GM21526 (cell line): ENCODE measurements at regions not wholly inside any gene's neighbourhood (a gene's known extent, or its start where the extent isn't known, plus 50 kb on each side); places are given as distances from the start of the nearest gene placed in this dataset.
"Not testable (repeated sequence)": the region's sequence is repeated elsewhere in the genome, so short reads cannot be mapped to it uniquely, and the experiment has no call there.

ENCODE experiments used
- ATAC-seq: cut with Tn5 transposase; IDR thresholded peaks from one replicate; pipeline ENCODE4 v1.9.1; 2021; ENCODE audit warnings: moderate library complexity; ENCODE audit not compliant: unreplicated experiment, low FRiP score

- ATAC-seq, result no peak
Observed at GRCh38 chr7:35908331-35909216, 107.7 kb downstream of the SEPTIN7 start.

- ATAC-seq, result no peak
Observed at GRCh38 chr7:35909870-35910357, 109.1 kb downstream of the SEPTIN7 start.

GRCh38 chr7:35910621-35911020 lies 109.8 kb downstream of the SEPTIN7 start:
- ATAC-seq, result not testable (repeated sequence)

- ATAC-seq, result not testable (repeated sequence)
Observed at GRCh38 chr7:35913350-35913749, 112.5 kb downstream of the SEPTIN7 start.

- not testable (repeated sequence) for ATAC-seq
Observed at GRCh38 chr7:35914214-35914613, 113.4 kb downstream of the SEPTIN7 start.

- ATAC-seq, result not testable (repeated sequence)
Observed at GRCh38 chr7:35915247-35915955, 114.5 kb downstream of the SEPTIN7 start.

- not testable (repeated sequence) for ATAC-seq
Observed at GRCh38 chr7:35918217-35918616, 117.4 kb downstream of the SEPTIN7 start.

GRCh38 chr7:35919607-35920006 lies 118.8 kb downstream of the SEPTIN7 start:
- ATAC-seq, result not testable (repeated sequence)

- not testable (repeated sequence) for ATAC-seq
Observed at GRCh38 chr7:35921338-35921737, 120.5 kb downstream of the SEPTIN7 start.

- ATAC-seq, result not testable (repeated sequence)
Observed at GRCh38 chr7:35924668-35925067, 123.8 kb downstream of the SEPTIN7 start.

- ATAC-seq, result not testable (repeated sequence)
Observed at GRCh38 chr7:35926966-35927365, 126.1 kb downstream of the SEPTIN7 start.

- ATAC-seq, result not testable (repeated sequence)
Observed at GRCh38 chr7:35931134-35931533, 130.3 kb downstream of the SEPTIN7 start.

- ATAC-seq, result not testable (repeated sequence)
Observed at GRCh38 chr7:35931551-35931950, 130.7 kb downstream of the SEPTIN7 start.

GRCh38 chr7:35940695-35941094 lies 139.8 kb downstream of the SEPTIN7 start:
- not testable (repeated sequence) for ATAC-seq

GRCh38 chr7:35945621-35946020 lies 144.8 kb downstream of the SEPTIN7 start:
- ATAC-seq, result not testable (repeated sequence)

GRCh38 chr7:35955735-35956134 lies 154.9 kb downstream of the SEPTIN7 start:
- ATAC-seq, result not testable (repeated sequence)

- not testable (repeated sequence) for ATAC-seq
Observed at GRCh38 chr7:35956988-35957387, 156.1 kb downstream of the SEPTIN7 start.

- not testable (repeated sequence) for ATAC-seq
Observed at GRCh38 chr7:35961260-35961659, 160.4 kb downstream of the SEPTIN7 start.

- ATAC-seq, result not testable (repeated sequence)
Observed at GRCh38 chr7:35962607-35963006, 161.8 kb downstream of the SEPTIN7 start.

- no peak for ATAC-seq
Observed at GRCh38 chr7:35967366-35968139, 166.7 kb downstream of the SEPTIN7 start.
